PC-3 (cell line): ENCODE measurements at regions not wholly inside any gene's neighbourhood (a gene's known extent, or its start where the extent isn't known, plus 50 kb on each side); places are given as distances from the start of the nearest gene placed in this dataset.

Source experiments
- ATAC-seq: fragments of 200-7000 bp; cut with Tn5 transposase; 2 replicates; pipeline ENCODE4 v1.9.1; 2020; ENCODE audit warnings: mild to moderate bottlenecking, moderate library complexity
- BruUV-seq: library from RNA; stranded (reverse); fragments of 400-500 nt; replicated peaks from 2 replicates; lab custom pipeline; 2021; lab: Mats Ljungman, UMichigan
- CTCF ChIA-PET: fragments of 300-600 bp; sonication (Branson Sonifier 250); formaldehyde crosslinking; loops from one replicate; lab custom pipeline; 2022; ENCODE audit warnings: antibody characterized with exemption; lab: Charles Lee
- POLR2A ChIA-PET: fragments of 300-600 bp; sonication (Branson Sonifier 250); formaldehyde crosslinking; loops from one replicate; lab custom pipeline; 2022; ENCODE audit warnings: antibody characterized with exemption; ENCODE audit not compliant: unreplicated experiment; lab: Charles Lee
- DNase-seq: peaks from one replicate; pipeline ENCODE4 v3.0.0-alpha.2; 2015
- H2AFZ ChIP-seq: fragments of 300-600 bp; sonication (generic); 2 replicates; pipeline ENCODE4 v1.6.0; 2016; ENCODE audit warnings: antibody characterized with exemption, low read length
- H3F3A ChIP-seq: fragments of 300-600 bp; sonication (generic); one replicate; pipeline ENCODE4 v1.6.0; 2017; ENCODE audit warnings: antibody characterized with exemption, low read length, control low read depth, mild to moderate bottlenecking; ENCODE audit not compliant: unreplicated experiment
- H3K27ac ChIP-seq: fragments of 300-600 bp; sonication (generic); 2 replicates; pipeline ENCODE4 v1.5.1; 2016; ENCODE audit warnings: mild to moderate bottlenecking, low read length
- H3K27me3 ChIP-seq: fragments of 300-600 bp; sonication (generic); 2 replicates; pipeline ENCODE4 v1.6.1; 2016; ENCODE audit warnings: low read length, mixed read lengths
- H3K36me3 ChIP-seq: fragments of 300-600 bp; sonication (generic); 2 replicates; pipeline ENCODE4 v1.6.1; 2016; ENCODE audit warnings: low read depth, mixed run types, low read length, mixed read lengths
- H3K4me1 ChIP-seq: fragments of 300-600 bp; sonication (generic); 2 replicates; pipeline ENCODE4 v1.5.1; 2016; ENCODE audit warnings: low read length; ENCODE audit not compliant: insufficient read depth
- H3K4me2 ChIP-seq: fragments of 300-600 bp; sonication (generic); 2 replicates; pipeline ENCODE4 v1.6.0; 2016; ENCODE audit warnings: low read length
- H3K4me3 ChIP-seq: fragments of 300-600 bp; sonication (generic); 2 replicates; pipeline ENCODE4 v1.5.1; 2016; ENCODE audit warnings: mild to moderate bottlenecking, low read length, mixed read lengths
- H3K79me2 ChIP-seq: fragments of 300-600 bp; sonication (generic); 2 replicates; pipeline ENCODE4 v1.6.1; 2017; ENCODE audit warnings: low read length, mixed read lengths
- H3K9ac ChIP-seq: fragments of 300-600 bp; sonication (generic); 2 replicates; pipeline ENCODE4 v1.6.0; 2016; ENCODE audit warnings: mild to moderate bottlenecking, low read length
- H3K9me2 ChIP-seq: fragments of 300-600 bp; sonication (generic); replicated peaks from 2 replicates; pipeline ENCODE4 v1.6.1; 2016; ENCODE audit warnings: mixed run types, low read length, mixed read lengths
- H3K9me3 ChIP-seq: fragments of 300-600 bp; sonication (generic); 2 replicates; pipeline ENCODE4 v1.6.1; 2016; ENCODE audit warnings: low read length, mixed read lengths
- H4K20me1 ChIP-seq: fragments of 300-600 bp; sonication (generic); 2 replicates; pipeline ENCODE4 v1.6.1; 2016; ENCODE audit warnings: low read length, mixed read lengths
- EZH2 ChIP-seq: fragments of 300-600 bp; sonication (generic); IDR thresholded peaks from one replicate; pipeline ENCODE4 v1.6.1; 2017; ENCODE audit warnings: antibody characterized with exemption, mild to moderate bottlenecking, low read length; ENCODE audit not compliant: unreplicated experiment
- EZH2phosphoT487 ChIP-seq: fragments of 300-600 bp; sonication (generic); IDR thresholded peaks from 2 replicates; pipeline ENCODE4 v1.6.1; 2018; ENCODE audit warnings: mild to moderate bottlenecking, antibody characterized with exemption, low read length, borderline replicate concordance
- intact Hi-C: fragments of 100-400 bp; cut with micrococcal nuclease; formaldehyde crosslinking; loops from 2 replicates; pipeline ENCODE4 v1.9.0; 2023
- TF ChIP-seq, protein P1 (sequence below): fragments of 300-600 bp; sonication (generic); conservative IDR thresholded peaks from 2 replicates; pipeline ENCODE4 v1.5.1; 2017; ENCODE audit warnings: antibody characterized with exemption, low read depth, mild to moderate bottlenecking, low read length

DNA sequence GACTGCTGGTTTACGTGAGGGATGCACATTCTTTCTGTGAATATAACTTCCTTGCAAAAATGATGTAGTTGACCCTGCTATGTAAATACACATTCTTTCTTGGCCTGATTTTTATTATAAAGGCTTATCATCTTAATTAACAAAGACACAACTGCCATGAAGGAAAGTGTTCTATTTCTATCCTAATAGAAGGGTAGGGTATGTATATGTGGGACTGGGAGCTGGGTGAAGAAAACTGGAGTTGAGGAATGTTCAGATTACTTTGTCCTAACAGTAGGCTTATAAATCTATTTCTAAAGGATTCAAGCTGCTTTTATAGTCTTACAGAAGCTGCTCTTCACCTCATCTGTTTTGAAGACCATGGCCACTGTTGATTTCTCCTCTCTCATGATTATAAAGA, 76.5 kb upstream of the RGS17 start:
- H4K20me1 ChIP-seq, result no peaks in the 10 kb centered on the region
- H3K9me3 ChIP-seq, result no peaks in the 10 kb centered on the region
- TF ChIP-seq EZH2 (no peak), EZH2phosphoT487 (no peak)
- TF ChIP-seq, protein P1, sequence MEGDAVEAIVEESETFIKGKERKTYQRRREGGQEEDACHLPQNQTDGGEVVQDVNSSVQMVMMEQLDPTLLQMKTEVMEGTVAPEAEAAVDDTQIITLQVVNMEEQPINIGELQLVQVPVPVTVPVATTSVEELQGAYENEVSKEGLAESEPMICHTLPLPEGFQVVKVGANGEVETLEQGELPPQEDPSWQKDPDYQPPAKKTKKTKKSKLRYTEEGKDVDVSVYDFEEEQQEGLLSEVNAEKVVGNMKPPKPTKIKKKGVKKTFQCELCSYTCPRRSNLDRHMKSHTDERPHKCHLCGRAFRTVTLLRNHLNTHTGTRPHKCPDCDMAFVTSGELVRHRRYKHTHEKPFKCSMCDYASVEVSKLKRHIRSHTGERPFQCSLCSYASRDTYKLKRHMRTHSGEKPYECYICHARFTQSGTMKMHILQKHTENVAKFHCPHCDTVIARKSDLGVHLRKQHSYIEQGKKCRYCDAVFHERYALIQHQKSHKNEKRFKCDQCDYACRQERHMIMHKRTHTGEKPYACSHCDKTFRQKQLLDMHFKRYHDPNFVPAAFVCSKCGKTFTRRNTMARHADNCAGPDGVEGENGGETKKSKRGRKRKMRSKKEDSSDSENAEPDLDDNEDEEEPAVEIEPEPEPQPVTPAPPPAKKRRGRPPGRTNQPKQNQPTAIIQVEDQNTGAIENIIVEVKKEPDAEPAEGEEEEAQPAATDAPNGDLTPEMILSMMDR, result no peak
- no peak overlapping the region for H3K27ac ChIP-seq
- H3F3A ChIP-seq, result no peaks in the 10 kb centered on the region
- no peak overlapping the region for H3K4me3 ChIP-seq
- ChIA-PET POLR2A (no interaction called here), CTCF (no interaction called here)
- ATAC-seq, result no peak
- H3K4me1 ChIP-seq, result no peaks in the 10 kb centered on the region
- no peaks in the 10 kb centered on the region for H3K36me3 ChIP-seq
- no peak overlapping the region for H3K4me2 ChIP-seq
- H2AFZ ChIP-seq, result no peak overlapping the region
- DNase-seq, result no peak
- no peaks in the 10 kb centered on the region for H3K9me2 ChIP-seq
- no TSS peak for BruUV-seq
- intact Hi-C loops, result no loop called here
- H3K79me2 ChIP-seq, result no peaks in the 10 kb centered on the region
- H3K27me3 ChIP-seq, result no peaks in the 10 kb centered on the region
- no peak overlapping the region for H3K9ac ChIP-seq

- H3K4me3 ChIP-seq, result no peak overlapping the region
- H3K4me1 ChIP-seq, result no peaks in the 10 kb centered on the region
- H3K36me3 ChIP-seq, result no peaks in the 10 kb centered on the region
- no peaks in the 10 kb centered on the region for H3K9me2 ChIP-seq
- no peak overlapping the region for H3K9ac ChIP-seq
- TF ChIP-seq EZH2phosphoT487, result no peak
- TF ChIP-seq, protein P1, result no peak
- TF ChIP-seq EZH2, result no peak
- H3K27ac ChIP-seq, result no peak overlapping the region
- H3K4me2 ChIP-seq, result no peak overlapping the region
- ChIA-PET POLR2A (no interaction called here), CTCF (no interaction called here)
- H3F3A ChIP-seq, result no peaks in the 10 kb centered on the region
- ATAC-seq (no peak), DNase-seq (no peak)
- H3K27me3 ChIP-seq, result no peaks in the 10 kb centered on the region
- H2AFZ ChIP-seq, result no peak overlapping the region
- H3K9me3 ChIP-seq, result no peaks in the 10 kb centered on the region
- no TSS peak for BruUV-seq
- no peaks in the 10 kb centered on the region for H4K20me1 ChIP-seq
- H3K79me2 ChIP-seq, result no peaks in the 10 kb centered on the region
- intact Hi-C loops, result no loop called here
These were observed 75.9 kb upstream of the RGS17 start for GRCh38 chr6:153207006-153207405.

GRCh38 chr6:153192943-153193885, 62.1 kb upstream of the RGS17 start:
- Histone ChIP-seq H3K27ac (no peak overlapping the region), H3K9me2 (no peaks in the 10 kb centered on the region), H3K4me2 (no peak overlapping the region), H3K79me2 (no peaks in the 10 kb centered on the region), H2AFZ (no peak overlapping the region), H3K4me1 (no peaks in the 10 kb centered on the region), H3K4me3 (no peak overlapping the region), H3K9ac (no peak overlapping the region), H4K20me1 (no peaks in the 10 kb centered on the region), H3K27me3 (no peaks in the 10 kb centered on the region), H3K9me3 (no peaks in the 10 kb centered on the region), H3F3A (no peaks in the 10 kb centered on the region), H3K36me3 (no peaks in the 10 kb centered on the region)
- no peak for TF ChIP-seq EZH2phosphoT487
- TF ChIP-seq EZH2, result no peak
- TF ChIP-seq, protein P1, result no peak
- POLR2A ChIA-PET, result no interaction called here
- ATAC-seq (no peak), DNase-seq (no peak)
- intact Hi-C loops, result no loop called here
- BruUV-seq, result no TSS peak
- CTCF ChIA-PET, result no interaction called here
